Renal cortex interstitium (tissue), 11 donors: ENCODE measurements at regions not wholly inside any gene's neighbourhood (a gene's known extent, or its start where the extent isn't known, plus 50 kb on each side); places are given as distances from the start of the nearest gene placed in this dataset.
A peak's percentile ranks its signal among the peaks of the same experiment; 100 is the strongest.

Experiments
- DNase-seq, 11 donors: peaks; one replicate each; pipeline ENCODE4 v3.0.0-alpha.2; 2013; ENCODE audit warnings: low read depth in 9 of 11, low spot score in 4 of 11; ENCODE audit errors: extremely low read depth in 1 of 11

DNA sequence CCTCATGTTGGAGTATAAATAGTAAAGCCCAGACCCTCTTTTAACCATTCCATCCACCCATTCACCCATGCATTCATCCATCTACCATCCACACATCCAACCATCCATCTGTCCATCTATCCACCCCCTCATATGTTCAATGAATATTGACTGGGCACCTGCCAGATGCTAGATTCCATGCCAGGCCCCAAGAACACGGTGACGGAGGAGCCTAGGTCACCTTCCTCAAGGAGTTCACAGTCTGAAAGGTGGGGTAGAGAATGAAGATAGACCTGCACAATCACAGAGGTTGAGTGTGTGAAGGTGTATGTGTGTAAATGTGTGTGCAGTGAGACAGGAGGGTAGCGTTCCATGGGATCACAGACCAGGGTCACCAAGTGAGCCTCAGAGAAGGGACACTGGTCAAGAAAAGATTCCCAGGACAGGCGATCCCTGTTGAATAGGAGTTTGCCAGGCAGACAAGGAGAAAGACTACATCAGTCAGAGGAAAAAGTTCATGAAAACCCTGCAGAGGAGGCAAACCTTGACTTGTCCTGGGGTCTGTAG is 287.2 kb downstream of the CYP26B1 start:
- DNase-seq: no peak

DNA sequence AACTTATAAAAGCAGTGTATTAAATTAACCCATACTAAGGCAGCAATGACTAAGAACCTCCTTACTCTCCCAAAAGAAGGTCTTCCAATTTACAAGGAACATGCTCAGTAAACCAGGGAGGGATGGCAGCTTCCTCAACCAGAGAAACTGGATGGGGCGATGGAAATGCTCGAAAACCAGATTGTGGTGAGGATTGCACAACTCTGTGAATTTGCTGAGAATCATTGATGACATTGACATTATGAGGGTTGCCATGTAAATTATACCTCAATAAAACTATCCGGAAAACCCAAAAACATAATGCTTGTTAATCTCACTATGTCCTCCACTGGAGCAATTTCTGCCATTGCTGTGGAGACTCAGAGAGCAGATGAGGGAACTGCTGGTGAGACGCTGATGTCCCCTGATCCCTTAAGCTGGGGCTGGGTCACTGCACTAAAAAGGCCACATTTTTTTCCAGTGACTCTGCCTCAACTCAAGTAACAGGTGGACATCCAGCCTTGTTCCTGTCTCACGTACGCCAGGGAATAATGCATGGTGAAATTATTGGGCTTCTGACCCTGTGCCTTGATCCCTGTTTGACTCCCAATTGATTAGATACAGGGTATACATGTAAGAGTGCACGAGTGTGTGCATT is 288.3 kb downstream of the CYP26B1 start:
- DNase-seq: no peak

- DNase-seq: no peak
Measured at GRCh38 chr2:71858071-71858470, 289.6 kb downstream of the CYP26B1 start.

GRCh38 chr2:71857636-71858035 is 290.0 kb downstream of the CYP26B1 start:
- DNase-seq: no peak

- peak in 5 of 11 donors; percentile 15 to 34 (median 21) for DNase-seq
Measured at GRCh38 chr2:71856773-71857525, 290.7 kb downstream of the CYP26B1 start.

DNA sequence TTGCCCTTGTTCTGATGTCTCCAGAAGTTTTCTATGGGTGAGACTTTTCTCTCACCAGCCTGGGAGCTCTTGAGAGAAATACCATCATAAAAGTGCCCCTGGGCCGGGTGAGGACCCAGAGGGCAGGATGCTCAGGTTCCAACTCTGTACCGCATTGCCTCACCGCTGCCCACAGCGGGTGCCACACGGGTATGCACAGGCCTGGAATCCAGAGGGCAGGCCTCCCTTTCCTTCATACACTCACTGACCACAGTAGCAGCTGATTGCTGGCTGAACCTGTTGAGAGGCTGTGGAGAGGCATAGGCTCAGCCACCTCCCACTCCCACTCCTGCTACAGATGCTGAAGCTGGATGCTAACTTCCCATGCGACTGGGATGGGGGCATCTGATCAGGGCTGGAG is 293.8 kb downstream of the CYP26B1 start:
- no peak for DNase-seq

DNA sequence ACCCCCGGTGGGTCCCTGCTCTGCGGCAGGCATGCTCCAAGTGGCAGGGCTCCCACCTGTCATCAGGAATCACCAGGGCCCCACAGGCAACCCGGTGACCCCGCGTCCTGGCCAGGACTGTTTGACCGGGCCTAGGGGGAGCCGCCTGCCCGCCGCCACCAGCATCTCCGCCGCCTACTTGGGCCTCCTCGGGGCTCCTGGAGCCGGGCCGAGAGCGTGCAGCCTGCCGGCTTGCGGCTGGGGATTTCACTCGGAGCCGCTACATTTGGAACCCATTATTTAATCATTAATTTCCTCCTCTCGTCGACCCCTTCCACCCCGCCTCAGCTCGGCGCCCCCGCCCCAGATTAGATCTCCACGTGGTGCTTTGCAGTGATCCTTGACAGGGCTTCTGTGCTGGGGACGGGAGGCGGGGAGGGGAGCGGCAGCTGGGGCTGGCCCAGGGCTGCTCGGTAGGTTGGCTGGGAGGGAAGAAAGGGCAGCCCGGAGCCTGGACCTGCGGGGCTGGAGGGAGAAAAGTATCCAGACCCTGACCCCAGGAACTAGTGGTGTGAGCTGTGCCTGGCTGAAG is 295.4 kb downstream of the CYP26B1 start:
- DNase-seq: peak; percentile 33 to 74 (median 61)

GRCh38 chr2:71851094-71851750 is 296.4 kb downstream of the CYP26B1 start:
- no peak for DNase-seq

DNA sequence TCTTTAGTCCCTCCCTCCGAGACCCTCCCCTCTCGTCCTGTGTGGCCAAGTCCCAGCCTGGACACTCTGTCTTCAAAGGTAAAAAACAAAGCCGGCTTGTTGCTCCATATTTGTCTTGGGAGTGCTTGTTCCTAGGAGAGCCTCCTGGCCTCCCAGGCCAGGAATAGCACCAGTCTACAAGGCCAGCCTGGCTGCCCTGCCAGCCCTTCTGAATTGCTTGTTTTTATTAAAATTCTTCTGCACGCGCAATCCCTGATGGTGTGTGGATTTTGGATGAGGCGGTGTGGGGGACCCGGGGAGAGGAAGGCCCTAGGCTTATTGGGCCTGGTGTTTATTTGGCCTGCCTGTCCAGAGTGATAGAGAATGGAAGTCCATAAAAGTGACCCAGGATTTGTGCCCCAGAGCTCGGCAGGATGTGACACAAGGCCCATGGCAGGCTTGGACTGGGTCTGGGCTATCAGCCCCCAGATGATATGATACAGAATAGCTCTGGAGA is 297.3 kb downstream of the CYP26B1 start:
- no peak for DNase-seq

DNA sequence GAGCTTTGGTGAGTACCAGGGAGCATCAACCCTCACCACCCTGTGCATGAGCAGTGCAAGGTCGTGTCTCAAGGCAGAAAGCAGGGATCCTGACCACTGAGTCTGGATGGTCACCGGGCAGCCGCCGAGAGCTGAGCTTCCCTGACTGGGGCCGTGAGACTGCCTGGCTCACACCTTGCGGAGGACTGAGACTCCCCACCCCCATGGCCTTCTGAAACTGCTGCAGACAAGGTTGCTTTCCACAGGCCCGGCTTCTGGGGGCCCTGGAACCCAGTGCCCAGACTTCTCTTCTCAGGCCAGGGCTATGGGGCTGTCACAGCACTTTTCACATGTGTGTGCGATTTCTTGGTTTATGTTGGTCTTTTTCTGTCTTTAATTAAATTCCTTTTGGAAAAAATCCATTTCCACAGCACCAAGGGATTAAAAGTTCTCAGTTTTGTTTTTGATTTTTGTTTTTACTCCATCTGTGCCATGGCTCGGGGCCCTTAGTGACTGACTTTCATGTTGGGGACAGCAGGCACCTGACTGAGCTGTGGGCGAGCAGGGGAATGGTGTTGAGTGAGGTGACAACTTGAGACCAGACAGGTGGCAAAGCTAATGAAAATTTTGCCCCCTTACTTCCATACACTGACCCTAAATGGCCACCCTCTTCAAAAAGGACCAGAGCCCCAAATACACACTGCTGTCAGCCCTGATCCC is 297.9 kb downstream of the CYP26B1 start:
- no peak for DNase-seq

GRCh38 chr2:71849111-71849510 is 298.6 kb downstream of the CYP26B1 start:
- no peak for DNase-seq

- no peak for DNase-seq
Measured at GRCh38 chr2:71846669-71847291, 300.9 kb downstream of the CYP26B1 start.

DNA sequence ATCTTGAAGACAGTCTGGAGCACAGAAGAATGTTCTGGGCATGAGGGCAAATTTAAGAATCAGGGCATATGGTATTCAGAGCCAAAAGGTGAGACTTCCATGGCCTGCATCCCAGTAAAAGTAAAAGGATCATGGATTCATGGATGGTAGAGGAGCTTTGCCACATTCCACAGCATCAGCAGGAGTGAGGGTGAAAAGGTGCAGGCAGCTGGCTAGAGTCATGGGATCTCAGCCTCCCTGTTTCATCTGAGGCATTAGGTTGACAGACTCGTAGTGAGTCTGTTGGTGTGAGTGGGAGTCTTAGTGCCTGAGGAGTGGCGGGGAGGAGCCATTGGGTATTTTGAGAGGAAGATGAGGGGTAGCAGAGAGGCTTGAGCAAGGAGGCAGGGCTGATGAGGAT is 301.6 kb downstream of the CYP26B1 start:
- no peak for DNase-seq

- DNase-seq: no peak
Measured at GRCh38 chr2:71844967-71845366, 302.7 kb downstream of the CYP26B1 start.

DNA sequence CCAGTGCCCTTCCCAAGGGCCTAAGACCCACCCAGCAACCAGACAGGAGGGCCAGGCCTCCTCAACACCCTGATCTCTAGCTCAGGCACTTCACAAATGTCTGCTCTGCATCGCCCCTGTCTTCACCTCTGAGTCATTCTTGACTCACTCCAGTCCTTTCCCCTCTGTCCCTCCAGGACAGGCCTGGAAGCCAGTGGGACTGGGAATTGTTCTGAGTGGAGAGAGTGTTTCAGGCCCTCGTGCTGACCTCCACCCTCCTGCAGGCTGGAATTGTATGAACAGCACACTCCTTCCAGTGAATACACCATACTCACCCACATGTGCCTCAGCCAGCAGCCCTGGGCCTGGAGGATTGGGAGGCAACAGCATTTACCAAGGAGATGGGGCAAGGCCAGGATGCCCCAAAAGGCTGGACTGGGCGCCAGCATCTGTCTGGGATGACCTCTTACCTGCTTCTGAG is 304.2 kb downstream of the CYP26B1 start:
- DNase-seq: no peak

DNA sequence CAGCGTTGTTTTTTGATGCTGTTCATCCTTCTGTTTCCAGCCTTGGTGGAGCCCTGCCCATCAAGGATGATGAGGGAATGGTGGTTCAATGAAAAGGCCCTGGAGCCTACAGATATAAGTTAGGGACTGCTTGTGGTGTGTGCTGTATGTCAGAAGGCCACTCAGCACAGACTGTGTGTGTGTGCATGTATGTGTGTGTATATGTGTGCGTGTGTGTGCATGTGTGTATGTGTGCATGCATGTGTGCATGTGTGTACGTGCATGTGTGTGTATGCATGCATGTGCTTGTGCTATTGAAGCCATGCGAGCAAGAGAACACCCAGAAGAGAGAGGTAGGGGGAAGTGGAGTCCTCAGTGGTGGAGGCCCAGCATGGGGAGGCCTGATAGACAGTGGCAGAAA is 304.9 kb downstream of the CYP26B1 start:
- DNase-seq: no peak

- DNase-seq: no peak
Measured at GRCh38 chr2:71839826-71840225, 307.8 kb downstream of the CYP26B1 start.

- no peak for DNase-seq
Measured at GRCh38 chr2:71834796-71835195, 312.9 kb downstream of the CYP26B1 start.
